HFF-Myc (cell line): ENCODE measurements at regions not wholly inside any gene's neighbourhood (a gene's known extent, or its start where the extent isn't known, plus 50 kb on each side); places are given as distances from the start of the nearest gene placed in this dataset.

Experiments used
- DNase-seq: peaks from one replicate; pipeline ENCODE4 v3.0.0-alpha.2; 2011; ENCODE audit warnings: low read depth; ENCODE audit errors: extremely low read depth
- H3K4me3 ChIP-seq: replicated peaks from 2 replicates; pipeline ENCODE4 v1.5.1; 2011; ENCODE audit warnings: low read depth, mild to moderate bottlenecking, control low read depth, low read length
- TF ChIP-seq, protein P1 (sequence below): IDR thresholded peaks from 2 replicates; pipeline ENCODE4 v1.5.1; 2012; ENCODE audit warnings: mild to moderate bottlenecking, low read depth, low read length, control low read depth; ENCODE audit errors: missing control alignments

DNA sequence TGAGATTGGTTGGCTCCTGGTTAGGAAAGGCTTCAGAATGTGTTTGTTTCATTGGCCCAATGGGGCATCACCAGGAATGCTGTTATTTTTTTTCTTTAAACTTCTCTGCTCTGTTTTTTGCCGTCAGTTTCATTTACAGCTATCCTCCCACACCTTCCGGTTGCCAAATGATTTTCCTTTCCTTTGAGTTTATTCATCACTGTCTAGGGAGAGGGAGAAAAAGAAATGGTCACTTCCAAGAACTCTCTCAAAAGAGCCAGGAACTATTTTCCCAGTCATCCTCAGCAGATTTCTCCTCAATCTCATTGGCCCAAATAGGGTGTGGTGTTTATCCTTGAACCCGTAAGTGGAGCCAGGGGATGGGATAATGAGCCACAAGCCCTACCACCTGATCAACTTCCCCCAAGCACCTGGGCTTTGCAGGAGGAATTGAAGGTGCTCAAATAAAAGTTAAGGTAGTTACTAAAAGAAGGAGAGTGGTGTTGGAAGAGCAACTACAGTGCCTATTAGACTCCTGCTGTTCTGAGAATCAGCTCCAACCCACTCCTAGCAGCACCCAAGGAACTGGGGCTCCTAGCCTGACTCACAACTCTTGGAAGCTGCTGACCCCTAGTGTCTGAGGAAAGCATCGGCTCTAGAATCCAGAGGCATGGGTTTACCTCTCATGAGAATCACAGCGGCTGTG lies 183.8 kb upstream of the IL12A start:
- DNase-seq = peak; percentile 65

DNA sequence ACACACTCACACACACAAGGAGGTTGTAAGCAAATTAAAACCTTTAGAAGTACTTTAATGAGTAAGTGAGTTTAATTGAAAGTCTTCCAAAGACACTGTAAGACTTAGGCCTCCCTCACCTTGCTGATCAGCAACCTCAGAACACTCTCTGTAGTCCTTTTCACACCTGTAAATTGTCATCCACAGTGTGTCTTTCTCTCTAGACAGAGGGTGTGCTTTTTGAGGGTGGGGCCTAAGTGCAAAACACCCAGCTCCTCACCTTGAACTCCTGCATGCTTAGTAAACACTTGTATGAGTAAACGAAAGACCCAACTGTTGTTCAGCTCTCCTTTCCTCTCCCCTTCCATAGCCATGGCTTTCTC lies 183.2 kb upstream of the IL12A start:
- no peak for DNase-seq
- H3K4me3 ChIP-seq = no peak overlapping the region
- TF ChIP-seq, protein P1, sequence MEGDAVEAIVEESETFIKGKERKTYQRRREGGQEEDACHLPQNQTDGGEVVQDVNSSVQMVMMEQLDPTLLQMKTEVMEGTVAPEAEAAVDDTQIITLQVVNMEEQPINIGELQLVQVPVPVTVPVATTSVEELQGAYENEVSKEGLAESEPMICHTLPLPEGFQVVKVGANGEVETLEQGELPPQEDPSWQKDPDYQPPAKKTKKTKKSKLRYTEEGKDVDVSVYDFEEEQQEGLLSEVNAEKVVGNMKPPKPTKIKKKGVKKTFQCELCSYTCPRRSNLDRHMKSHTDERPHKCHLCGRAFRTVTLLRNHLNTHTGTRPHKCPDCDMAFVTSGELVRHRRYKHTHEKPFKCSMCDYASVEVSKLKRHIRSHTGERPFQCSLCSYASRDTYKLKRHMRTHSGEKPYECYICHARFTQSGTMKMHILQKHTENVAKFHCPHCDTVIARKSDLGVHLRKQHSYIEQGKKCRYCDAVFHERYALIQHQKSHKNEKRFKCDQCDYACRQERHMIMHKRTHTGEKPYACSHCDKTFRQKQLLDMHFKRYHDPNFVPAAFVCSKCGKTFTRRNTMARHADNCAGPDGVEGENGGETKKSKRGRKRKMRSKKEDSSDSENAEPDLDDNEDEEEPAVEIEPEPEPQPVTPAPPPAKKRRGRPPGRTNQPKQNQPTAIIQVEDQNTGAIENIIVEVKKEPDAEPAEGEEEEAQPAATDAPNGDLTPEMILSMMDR = no peak

More for the DNA sequence above, 183.8 kb upstream of the IL12A start:
- no peak overlapping the region for H3K4me3 ChIP-seq
- TF ChIP-seq, protein P1 = peak; percentile 96

DNA sequence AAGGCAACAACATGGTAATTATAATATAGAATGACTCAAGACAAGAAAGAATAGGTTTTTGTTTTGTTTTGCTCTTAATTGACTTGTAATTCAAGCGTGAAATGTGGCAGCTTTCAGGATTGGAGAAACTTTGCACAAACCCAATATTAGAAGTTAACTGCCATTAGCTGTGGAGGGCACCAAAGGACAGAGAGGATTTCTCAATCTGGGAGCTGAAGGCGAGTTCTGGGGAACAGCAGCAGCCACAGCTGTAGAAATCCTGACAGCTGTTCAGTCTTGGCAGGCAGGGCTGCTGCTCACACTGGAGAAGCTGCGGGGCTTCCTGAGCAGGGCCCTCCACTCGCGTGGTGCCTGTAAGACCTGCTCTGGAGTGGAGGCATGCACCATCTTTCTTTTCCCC lies 182.2 kb upstream of the IL12A start:
- no peak for DNase-seq
- H3K4me3 ChIP-seq = no peak overlapping the region
- TF ChIP-seq, protein P1 = no peak

DNA sequence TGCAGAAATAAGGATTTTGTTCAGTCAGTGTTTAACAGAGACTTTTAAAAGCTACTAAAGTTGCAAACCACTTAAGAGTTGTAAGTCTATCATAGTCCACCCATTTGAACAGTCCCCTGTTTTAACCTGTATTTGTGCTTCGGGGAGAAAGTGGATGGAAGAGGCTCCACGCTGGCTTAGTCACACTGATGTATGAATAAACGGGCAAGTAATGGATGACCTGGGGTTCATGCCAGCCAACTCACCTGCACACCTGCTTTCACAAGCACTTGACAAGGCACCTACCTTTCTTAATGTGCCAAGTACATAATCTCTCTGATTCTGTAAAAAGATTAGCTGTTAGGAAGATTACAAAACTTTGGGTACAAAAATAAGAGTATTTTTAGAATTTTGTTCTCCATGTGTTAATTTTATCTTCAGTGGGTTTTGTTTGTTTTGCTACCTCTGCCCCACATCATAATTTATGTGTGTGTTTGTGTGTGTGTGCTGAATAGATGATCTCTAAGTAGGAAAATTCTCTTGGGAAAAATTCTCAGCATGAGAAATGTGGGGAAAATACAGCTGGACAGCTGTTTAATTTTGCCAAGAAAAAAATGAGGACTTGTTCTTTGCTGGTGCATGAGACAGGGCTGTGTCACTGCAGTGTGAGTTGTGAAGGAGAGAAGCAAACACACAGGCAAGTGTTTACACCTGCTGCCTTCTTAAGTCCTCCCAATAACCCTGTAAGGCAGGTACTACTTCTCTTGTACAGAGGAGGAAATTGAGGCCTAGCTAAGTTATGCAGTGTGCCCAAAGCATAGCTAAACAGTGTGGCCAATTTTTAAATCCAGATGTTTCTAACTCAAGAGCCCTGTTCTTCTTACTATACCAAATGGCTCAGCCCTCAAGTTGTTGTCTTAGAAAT lies 181.2 kb upstream of the IL12A start:
- DNase-seq = no peak
- TF ChIP-seq, protein P1 = no peak
- no peak overlapping the region for H3K4me3 ChIP-seq

DNA sequence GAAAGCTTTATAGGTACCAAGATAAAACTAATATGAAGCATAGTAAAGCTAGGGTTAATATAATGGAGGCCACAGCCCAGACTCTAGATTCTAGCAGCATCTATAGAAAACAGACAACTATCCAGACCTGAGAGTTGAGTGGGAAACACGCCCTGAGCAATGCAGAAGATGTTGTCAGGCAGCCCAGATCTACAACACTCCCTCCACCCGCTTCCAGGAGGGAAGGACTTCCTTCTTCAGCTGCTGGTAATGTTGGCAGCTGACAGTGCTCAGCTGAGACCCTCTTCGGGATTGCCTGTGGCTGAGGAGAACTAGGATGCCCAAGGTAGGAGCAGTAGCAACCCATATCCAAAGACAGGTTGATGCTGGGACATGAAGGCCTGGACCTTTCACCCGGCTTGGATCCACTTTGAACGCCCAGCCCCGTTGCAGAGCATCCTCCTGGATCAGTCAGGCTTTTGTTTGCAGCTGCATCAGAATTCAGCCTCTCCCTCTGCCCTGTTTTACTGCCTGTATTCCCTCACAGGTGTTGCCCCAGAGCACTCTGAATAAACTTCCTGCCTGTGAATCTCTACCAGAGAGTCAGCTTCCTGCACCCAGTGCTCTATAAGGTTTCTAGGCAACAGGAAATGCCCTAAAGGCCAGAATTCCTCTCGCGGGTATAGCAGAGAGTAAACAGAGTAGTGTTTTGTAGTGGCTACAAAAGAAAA lies 174.7 kb upstream of the IL12A start:
- H3K4me3 ChIP-seq = no peak overlapping the region
- no peak for DNase-seq
- TF ChIP-seq, protein P1 = no peak

DNA sequence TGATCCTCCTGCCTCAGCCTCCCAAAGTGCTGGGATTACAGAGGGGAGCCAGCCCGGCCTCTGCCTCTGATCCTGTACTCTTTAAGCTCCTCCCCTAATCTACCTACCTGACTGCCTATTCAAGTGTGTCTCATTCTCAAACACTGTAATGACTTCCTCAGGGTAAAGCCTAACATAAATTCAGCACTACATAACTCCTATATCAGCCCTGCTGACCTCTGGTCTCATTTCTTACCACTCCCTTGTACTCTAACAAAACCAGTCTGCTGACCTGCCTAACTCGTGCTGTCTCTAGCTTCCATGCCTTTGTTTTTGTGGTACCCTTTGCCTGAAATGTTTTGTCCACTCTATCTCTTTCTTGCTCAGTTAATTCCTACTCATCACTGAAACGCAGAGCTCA lies 172.1 kb upstream of the IL12A start:
- DNase-seq = no peak
- TF ChIP-seq, protein P1 = no peak
- no peak overlapping the region for H3K4me3 ChIP-seq
